CD14-positive monocyte (primary cell): ENCODE measurements at regions not wholly inside any gene's neighbourhood (a gene's known extent, or its start where the extent isn't known, plus 50 kb on each side); places are given as distances from the start of the nearest gene placed in this dataset.

Experiments
- DNase-seq, 3 donors: peaks; one replicate each; pipeline ENCODE4 v3.0.0-alpha.2; 2011 to 2022
- H2AFZ ChIP-seq: 2 replicates; pipeline ENCODE4 v1.6.0; 2012; ENCODE audit warnings: mild to moderate bottlenecking, low read depth, low read length, inconsistent platforms; ENCODE audit not compliant: insufficient read depth, poor library complexity, severe bottlenecking
- H3K27ac ChIP-seq, 2 donors: 1 replicate in 1 of 2; 2 replicates in 1 of 2; pipeline ENCODE4 v1.5.1; 2012 to 2013; ENCODE audit warnings: low read length in 2 of 2, control low read depth in 1 of 2, inconsistent platforms in 1 of 2, low read depth in 1 of 2, mild to moderate bottlenecking in 1 of 2
- H3K27me3 ChIP-seq, 2 donors: one replicate each; pipeline versions ENCODE4 v1.6.0 to v1.6.1; 2011 to 2013; ENCODE audit warnings: low read length in 2 of 2; ENCODE audit not compliant: control insufficient read depth in 2 of 2, insufficient read depth in 2 of 2
- H3K36me3 ChIP-seq, 2 donors: replicated peaks in 1 of 2; 1 replicate in 1 of 2; 2 replicates in 1 of 2; pipeline versions ENCODE4 v1.5.1 to v1.6.1; 2012 to 2013; ENCODE audit warnings: low read length in 2 of 2, control low read depth in 1 of 2, inconsistent platforms in 1 of 2, mild to moderate bottlenecking in 1 of 2; ENCODE audit not compliant: insufficient read depth in 2 of 2, control insufficient read depth in 1 of 2
- H3K4me1 ChIP-seq, 2 donors: 1 replicate in 1 of 2; 2 replicates in 1 of 2; pipeline versions ENCODE4 v1.5.1 to v1.6.1; 2012 to 2013; ENCODE audit warnings: low read length in 2 of 2, control low read depth in 1 of 2, inconsistent platforms in 1 of 2, mild to moderate bottlenecking in 1 of 2, moderate library complexity in 1 of 2; ENCODE audit not compliant: insufficient read depth in 2 of 2, control insufficient read depth in 1 of 2
- H3K4me2 ChIP-seq: replicated peaks from 2 replicates; pipeline ENCODE3; 2012; ENCODE audit warnings: low read length, moderate library complexity, mild to moderate bottlenecking; ENCODE audit not compliant: poor library complexity, severe bottlenecking; ENCODE audit errors: extremely low read depth
- H3K4me3 ChIP-seq, 3 experiments: fragments of 200-600 bp in 1 of 3; sonication (generic) in 1 of 3; replicated peaks in 1 of 3; 1 replicate in 2 of 3; 2 replicates in 1 of 3; pipeline ENCODE4 v1.5.1; 2011 to 2013; ENCODE audit warnings: low read length in 3 of 3, mild to moderate bottlenecking in 3 of 3, control low read depth in 2 of 3, low read depth in 2 of 3, inconsistent platforms in 1 of 3, moderate library complexity in 1 of 3
- H3K79me2 ChIP-seq: 2 replicates; pipeline ENCODE4 v1.6.0; 2012; ENCODE audit warnings: mild to moderate bottlenecking, control low read depth, inconsistent platforms, low read length, moderate library complexity; ENCODE audit not compliant: insufficient read depth
- H3K9ac ChIP-seq: 2 replicates; pipeline ENCODE4 v1.6.0; 2017; ENCODE audit warnings: low read length, mild to moderate bottlenecking; ENCODE audit not compliant: insufficient read depth, poor library complexity, severe bottlenecking
- H3K9me3 ChIP-seq, 2 donors: replicated peaks in 1 of 2; 1 replicate in 1 of 2; 2 replicates in 1 of 2; pipeline versions ENCODE4 v1.5.1 to v1.6.1; 2012 to 2013; ENCODE audit warnings: low read length in 2 of 2, control low read depth in 1 of 2; ENCODE audit not compliant: control insufficient read depth in 1 of 2, insufficient read depth in 1 of 2
- H4K20me1 ChIP-seq: 2 replicates; pipeline ENCODE4 v1.6.0; 2012; ENCODE audit warnings: mild to moderate bottlenecking, low read length, control low read depth, moderate library complexity; ENCODE audit not compliant: insufficient read depth
- H3K27ac Mint-ChIP-seq, 7 donors: one replicate each; pipeline ENCODE4 v1.8.0; 2020; ENCODE audit warnings: mild to moderate bottlenecking in 7 of 7, mixed read lengths in 7 of 7, moderate library complexity in 6 of 7, inconsistent platforms in 2 of 7
- H3K27me3 Mint-ChIP-seq, 3 donors: one replicate each; pipeline ENCODE4 v1.8.0; 2021 to 2022; ENCODE audit warnings: low read depth in 3 of 3, mild to moderate bottlenecking in 3 of 3, mixed read lengths in 3 of 3, moderate library complexity in 3 of 3, inconsistent platforms in 1 of 3
- H3K36me3 Mint-ChIP-seq, 2 donors: one replicate each; pipeline ENCODE4 v1.8.0; 2020; ENCODE audit warnings: mixed read lengths in 2 of 2, inconsistent platforms in 1 of 2, mild to moderate bottlenecking in 1 of 2
- H3K4me1 Mint-ChIP-seq: one replicate; pipeline ENCODE4 v1.8.0; 2020; ENCODE audit warnings: mild to moderate bottlenecking, mixed read lengths
- H3K4me3 Mint-ChIP-seq, 2 donors: one replicate each; pipeline ENCODE4 v1.8.0; 2020; ENCODE audit warnings: mild to moderate bottlenecking in 2 of 2, mixed read lengths in 2 of 2, moderate library complexity in 1 of 2
- H3K9me3 Mint-ChIP-seq, 7 donors: one replicate each; pipeline ENCODE4 v1.8.0; 2020 to 2022; ENCODE audit warnings: mixed read lengths in 7 of 7, mild to moderate bottlenecking in 6 of 7, moderate library complexity in 6 of 7, inconsistent platforms in 2 of 7
- CTCF ChIP-seq: fragments of 200-600 bp; IDR thresholded peaks from one replicate; pipeline ENCODE4 v1.8.0; 2022; ENCODE audit warnings: antibody characterized with exemption, mild to moderate bottlenecking
- WGBS: methylation state at CpG from one replicate; pipeline ENCODE4 v1.1.5; 2013; ENCODE audit warnings: missing lambda C conversion rate; ENCODE audit not compliant: insufficient coverage; 5-methylcytosine and 5-hydroxymethylcytosine counted together
- intact Hi-C, 2 donors: fragments of 100-400 bp; cut with micrococcal nuclease; formaldehyde crosslinking; loops; one replicate each; pipeline versions ENCODE4 v1.15.0 to v1.15.1; 2023

GRCh38 chr7:13115157-13115772 lies 427.8 kb downstream of the ARL4A start:
- WGBS, result no CpG with 5 or more reads among the region's 5 CpGs
- Histone ChIP-seq H3K36me3 (no peaks in the 10 kb centered on the region), H2AFZ (no peak overlapping the region), H3K79me2 (no peaks in the 10 kb centered on the region), H4K20me1 (no peaks in the 10 kb centered on the region), H3K4me2 (no peak overlapping the region), H3K4me3 (no peak overlapping the region), H3K9me3 (peaks cover 0 to under 1% of the 10 kb centered on the region in 2 donors), H3K4me1 (no peaks in the 10 kb centered on the region), H3K27ac (no peak overlapping the region), H3K9ac (no peak overlapping the region), H3K27me3 (no peaks in the 10 kb centered on the region)
- Mint-ChIP-seq H3K4me1 (no peaks in the 10 kb centered on the region), H3K27me3 (peaks cover 0 to 1% (median 0%) of the 10 kb centered on the region in 3 donors), H3K27ac (no peak overlapping the region), H3K9me3 (peaks cover 0 to 7% (median 3%) of the 10 kb centered on the region in 7 donors), H3K36me3 (no peaks in the 10 kb centered on the region), H3K4me3 (no peak overlapping the region)
- DNase-seq, result no peak
- TF ChIP-seq CTCF, result no peak
- intact Hi-C loops, result no loop called here

GRCh38 chr7:13115855-13116254 lies 428.4 kb downstream of the ARL4A start:
- Histone ChIP-seq H3K36me3 (no peaks in the 10 kb centered on the region), H3K27me3 (no peaks in the 10 kb centered on the region), H3K27ac (no peak overlapping the region), H4K20me1 (no peaks in the 10 kb centered on the region), H2AFZ (no peak overlapping the region), H3K4me1 (no peaks in the 10 kb centered on the region), H3K9ac (no peak overlapping the region), H3K4me3 (no peak overlapping the region), H3K9me3 (no peaks in the 10 kb centered on the region), H3K4me2 (no peak overlapping the region), H3K79me2 (no peaks in the 10 kb centered on the region)
- no peak for TF ChIP-seq CTCF
- Mint-ChIP-seq H3K9me3 (peaks cover 0 to 5% (median 2%) of the 10 kb centered on the region in 7 donors), H3K4me3 (no peak overlapping the region), H3K36me3 (no peaks in the 10 kb centered on the region), H3K4me1 (no peaks in the 10 kb centered on the region), H3K27me3 (peaks cover 0 to 1% (median 0%) of the 10 kb centered on the region in 3 donors), H3K27ac (no peak overlapping the region)
- intact Hi-C loops, result no loop called here
- no peak for DNase-seq
